NCI-H2171 treated with DMSO at 0.1 percent for 48 hours (cell line): ENCODE measurements at regions not wholly inside any gene's neighbourhood (a gene's known extent, or its start where the extent isn't known, plus 50 kb on each side); places are given as distances from the start of the nearest gene placed in this dataset.
A peak's percentile ranks its signal among the peaks of the same experiment; 100 is the strongest.

Experiments used
- DNase-seq: peaks from one replicate; lab custom pipeline; 2025; lab: John Stamatoyannopoulos, UW

DNA sequence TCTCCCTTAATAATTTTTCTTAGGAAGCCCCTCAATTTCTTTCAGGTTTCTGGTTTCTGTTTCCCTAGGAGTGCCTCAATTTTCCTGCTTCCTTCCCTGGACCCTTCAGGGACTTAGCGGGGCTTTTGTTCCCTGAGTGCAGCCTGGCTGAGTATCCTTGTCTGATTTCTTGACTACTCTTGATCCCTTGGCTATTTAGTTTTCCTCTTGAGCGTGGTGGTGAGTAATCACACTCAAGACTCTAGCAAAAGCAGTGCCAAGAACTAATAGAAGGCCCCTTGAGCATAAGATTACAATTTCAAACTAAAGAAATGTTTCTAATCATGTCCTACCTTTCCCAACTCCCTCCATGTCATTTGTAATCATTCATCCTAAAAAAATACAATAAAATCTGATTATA, 94.3 kb upstream of the C3orf80 start:
- DNase-seq, result no peak

DNA sequence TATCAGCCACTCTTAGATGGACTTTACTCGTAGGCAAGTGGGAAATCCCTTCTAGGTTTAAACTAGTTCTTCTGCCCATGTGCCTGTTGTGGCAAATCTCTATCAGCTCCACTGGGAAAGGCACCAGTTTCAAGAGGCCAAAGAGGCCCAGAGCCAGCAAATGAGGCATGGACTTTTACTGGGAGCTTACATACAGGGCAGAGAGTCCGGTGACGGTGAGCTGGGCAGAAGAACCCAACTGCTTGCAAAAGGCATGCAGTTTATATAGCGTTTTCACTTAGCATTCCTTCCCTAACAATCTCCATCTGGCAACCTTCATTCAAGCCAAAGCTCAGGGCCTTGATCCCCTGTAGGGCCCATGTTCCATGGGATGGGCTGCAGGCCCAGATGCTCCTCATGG, 93.0 kb upstream of the C3orf80 start:
- DNase-seq, result no peak

DNA sequence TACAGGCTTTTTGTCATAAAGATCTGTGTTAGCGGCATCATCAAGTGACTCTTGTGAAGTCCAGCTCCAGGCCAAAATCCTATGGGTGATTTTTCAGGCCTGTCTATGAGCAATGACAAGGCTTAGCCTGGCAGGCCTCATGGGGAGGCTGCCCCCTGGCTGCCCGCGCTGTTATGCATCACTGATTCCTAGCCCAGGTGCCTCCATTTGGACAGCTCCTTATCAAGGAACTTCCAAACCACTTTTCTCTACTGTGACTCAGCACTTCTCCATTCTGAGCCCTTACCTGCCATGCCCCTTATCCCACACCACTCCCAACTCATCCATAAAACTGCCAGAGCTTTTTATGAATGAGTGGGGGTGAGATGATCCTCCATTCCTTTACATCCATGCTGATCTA, 91.5 kb upstream of the C3orf80 start:
- no peak for DNase-seq

GRCh38 chr3:160134454-160134853, 90.8 kb upstream of the C3orf80 start:
- no peak for DNase-seq

DNA sequence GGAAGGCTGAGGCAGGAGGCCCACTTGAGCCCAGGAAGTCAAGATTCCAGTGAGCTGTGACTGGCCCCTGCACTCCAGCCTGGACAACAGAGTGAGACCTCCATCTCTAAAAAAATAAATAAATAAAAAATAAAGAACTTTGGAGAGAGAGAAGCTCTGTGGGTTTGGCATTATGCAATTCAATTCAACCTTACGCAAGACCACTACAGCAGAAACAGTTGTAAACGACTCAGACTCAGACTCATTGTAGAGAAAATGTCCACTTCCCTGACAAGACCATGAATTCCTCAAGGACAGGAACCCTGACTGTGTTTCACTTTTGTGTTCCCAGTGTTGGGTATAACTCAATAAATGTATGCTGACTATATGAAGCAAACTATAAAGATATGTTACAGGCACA, 90.3 kb upstream of the C3orf80 start:
- DNase-seq, result no peak

DNA sequence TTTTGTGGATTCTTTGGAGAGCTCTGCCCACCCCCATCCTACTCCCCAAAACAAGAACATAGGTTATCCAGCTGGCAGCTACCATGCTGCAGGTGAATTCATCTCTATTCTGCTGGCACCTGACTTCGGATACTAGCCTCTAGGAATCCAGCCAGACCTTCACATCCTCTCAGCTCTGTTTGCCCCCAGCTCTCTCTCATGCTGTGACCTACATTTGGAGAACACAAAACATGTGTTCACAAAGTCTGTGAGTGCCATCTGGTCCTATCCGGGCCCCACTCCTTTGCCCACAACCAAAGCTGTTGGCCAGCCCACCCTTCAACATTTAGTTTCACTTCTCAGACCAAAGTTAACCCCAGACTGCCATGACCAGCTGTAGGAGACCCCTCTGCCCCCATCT, 89.4 kb upstream of the C3orf80 start:
- no peak for DNase-seq

DNA sequence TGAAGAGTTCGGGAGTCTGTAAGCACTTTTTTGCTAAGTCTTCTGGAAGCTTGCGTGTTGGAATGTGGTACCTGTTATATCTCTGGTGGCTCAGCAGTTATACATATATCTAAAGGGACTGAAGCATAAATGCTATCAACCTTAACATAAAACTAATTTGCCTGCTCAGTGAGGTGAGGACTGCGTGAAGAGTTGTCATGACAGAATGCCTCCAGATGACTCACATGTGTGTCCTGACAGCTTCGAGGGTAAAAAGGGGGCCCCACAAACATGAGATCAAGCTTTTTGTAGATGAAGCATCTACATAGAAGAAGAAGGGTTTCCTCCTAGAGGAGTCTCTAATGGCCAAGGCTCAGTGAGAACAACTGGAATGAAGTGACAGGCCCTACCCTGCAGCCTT, 88.8 kb upstream of the C3orf80 start:
- DNase-seq, result no peak

- no peak for DNase-seq
Observed at GRCh38 chr3:160139291-160139690, 85.9 kb upstream of the C3orf80 start.

GRCh38 chr3:160140756-160141155, 84.5 kb upstream of the C3orf80 start:
- DNase-seq, result no peak

DNA sequence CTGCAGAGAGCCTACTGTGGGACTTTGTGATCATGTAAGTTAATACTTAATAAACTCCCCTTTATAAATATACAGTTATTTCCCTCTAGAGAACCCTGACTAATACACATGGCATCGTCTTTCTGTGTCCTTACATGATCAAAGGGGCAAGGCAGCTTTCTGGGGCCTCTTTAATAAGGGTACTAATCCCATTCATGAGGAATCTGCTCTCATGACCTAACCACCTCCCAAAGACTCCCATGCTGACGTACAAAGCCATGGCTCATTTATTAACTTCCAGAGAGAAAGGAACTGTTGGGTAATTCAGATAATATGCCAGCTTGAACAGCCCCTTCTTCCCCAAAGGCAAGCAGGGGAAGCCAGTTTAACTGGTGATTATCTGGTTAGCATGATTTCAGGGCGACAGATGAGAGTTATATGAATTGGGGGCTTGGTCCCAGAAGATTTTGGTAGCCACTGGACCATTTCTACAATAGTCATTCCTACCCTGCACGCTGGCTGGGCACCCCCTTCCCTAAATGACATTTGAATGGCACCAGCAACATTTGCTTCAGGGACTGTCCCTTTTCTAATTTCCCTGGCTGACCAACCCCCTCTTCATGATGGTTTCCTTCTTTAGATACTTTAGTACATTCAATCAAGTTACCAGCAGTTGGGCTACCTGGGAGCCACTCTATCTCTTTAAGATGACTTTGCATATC, 83.6 kb upstream of the C3orf80 start:
- no peak for DNase-seq

DNA sequence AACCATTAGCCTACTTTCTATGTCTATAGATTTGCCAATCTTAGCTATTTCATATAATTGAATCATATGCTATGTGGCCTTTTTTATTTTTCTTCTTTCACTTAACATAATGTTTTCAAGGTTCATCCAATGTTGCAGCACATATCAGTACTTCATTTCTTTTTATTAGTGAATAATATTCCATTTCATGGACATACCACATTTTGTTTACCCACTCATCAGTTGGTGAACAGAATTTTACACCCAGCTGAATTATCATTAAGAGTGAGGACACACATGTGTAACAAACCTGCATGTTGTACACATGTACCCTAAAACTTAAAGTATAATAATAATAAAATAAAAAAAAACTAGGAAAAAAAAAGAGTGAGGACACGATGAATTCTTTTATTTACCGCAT, 81.7 kb upstream of the C3orf80 start:
- no peak for DNase-seq

DNA sequence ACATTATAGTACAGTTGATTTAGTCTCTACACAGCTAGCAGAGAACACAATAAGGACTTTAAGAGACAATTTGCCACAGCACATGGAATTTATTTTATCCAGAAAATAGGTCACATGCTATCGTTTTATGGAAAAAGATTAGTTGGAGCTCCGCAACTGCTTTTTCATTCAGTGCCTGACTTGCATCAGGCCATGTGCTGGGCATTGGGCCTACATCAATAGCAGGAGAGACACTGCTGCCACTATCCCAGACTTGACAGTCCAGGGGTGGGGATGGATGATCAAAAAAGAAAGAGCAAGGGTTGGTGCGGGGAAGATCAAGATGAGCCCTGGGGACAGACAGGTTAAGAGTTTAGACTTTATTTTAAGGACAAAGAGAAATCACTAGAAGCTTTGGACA, 75.2 kb upstream of the C3orf80 start:
- no peak for DNase-seq

- DNase-seq, result no peak
Observed at GRCh38 chr3:160150525-160150924, 74.7 kb upstream of the C3orf80 start.

DNA sequence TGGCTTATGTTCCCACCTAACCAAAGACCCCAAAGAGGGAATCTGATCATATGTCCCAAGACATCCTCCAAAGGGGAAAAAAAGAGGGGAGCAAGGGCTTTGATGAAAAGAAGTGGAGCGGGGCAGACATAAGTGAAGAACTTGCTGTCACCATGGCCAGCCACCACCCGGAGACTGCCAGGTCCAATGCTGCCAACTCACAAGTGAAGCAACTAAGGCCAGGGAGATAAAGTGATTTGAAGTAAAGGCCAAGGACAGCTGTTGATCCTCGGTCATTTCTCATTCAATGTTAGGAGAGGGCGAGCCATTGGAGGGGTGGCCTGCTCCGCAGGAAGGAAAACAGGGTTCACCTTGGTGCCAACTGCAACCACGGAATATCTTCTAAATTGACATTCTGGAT, 72.6 kb upstream of the C3orf80 start:
- DNase-seq, result no peak

- DNase-seq, result no peak
Observed at GRCh38 chr3:160154033-160154432, 71.2 kb upstream of the C3orf80 start.

- no peak for DNase-seq
Observed at GRCh38 chr3:160154596-160154995, 70.6 kb upstream of the C3orf80 start.

DNA sequence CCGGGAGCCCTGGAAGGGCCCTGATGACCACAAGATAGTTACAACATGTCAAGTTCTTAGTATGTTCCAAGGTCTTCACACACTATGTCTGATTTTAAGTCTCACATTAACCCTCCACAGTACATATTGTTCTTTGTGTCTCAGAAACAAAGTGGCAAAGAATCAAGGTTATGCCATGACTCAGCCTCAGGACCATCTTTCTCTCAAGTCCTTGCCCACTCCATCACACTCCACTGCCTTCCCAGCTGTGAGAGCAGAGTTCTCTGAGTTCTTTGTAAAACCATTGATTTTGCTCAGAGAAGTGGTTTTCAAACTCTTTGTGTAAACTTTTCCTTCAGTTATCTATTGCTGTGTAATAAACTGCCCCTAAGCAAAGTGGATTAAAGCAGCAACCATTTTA, 67.9 kb upstream of the C3orf80 start:
- no peak for DNase-seq

DNA sequence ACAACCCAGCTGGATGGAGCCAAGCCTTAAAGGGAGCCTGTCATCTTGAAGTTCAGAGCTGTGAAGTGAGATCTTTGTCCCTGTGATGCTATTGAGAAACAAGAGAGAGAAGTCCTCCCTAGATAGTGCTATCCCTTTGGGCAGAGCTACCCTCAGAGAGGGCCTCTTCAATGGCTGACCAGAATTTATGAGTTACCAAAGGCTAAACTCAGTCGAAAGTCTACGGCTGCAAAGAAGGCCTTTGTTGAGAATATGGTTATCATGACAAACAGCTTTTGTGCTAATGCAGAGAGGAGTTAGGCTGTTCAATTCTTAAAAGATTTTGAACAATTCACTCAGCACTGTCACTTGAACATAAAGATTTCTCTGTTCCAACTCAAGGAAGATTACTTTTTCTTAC, 65.9 kb upstream of the C3orf80 start:
- no peak for DNase-seq

DNA sequence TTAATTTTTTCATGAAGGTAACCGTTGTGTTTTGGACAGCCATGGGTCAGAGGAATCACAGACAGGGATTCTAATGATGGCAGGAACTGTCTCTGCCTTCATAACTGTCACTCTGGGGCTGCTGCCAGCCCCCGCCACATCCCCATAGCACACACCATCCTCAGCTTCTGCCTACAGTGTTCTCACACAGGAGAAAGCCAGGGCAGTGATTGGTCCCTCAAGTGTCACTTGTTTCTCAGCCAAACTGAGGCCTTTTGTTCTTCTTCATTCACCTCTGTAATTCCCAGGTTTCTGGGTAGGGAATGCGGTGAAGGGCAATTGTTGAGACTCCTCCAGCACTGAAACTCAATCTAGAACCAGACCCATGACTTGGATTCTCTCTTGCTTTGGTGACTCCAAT, 65.4 kb upstream of the C3orf80 start:
- DNase-seq, result no peak

DNA sequence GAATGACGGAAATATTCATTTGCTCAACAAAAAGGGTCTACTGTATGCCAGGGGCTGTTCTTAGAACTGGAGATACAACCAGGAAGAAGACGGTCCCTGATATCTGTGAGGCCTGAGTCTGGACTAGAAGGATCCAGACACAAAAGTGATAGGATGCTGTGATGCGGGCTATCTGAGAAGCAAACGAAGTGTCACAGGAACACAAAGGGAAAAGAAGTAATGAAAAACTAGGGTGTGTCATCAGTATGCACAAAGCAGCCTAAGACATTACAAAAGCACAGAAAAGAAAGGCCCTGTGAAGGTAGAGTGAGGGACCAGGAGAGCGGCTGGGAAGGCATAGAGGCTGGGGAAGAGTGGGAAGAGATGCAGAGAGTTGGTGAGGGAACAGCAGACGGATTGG, 63.3 kb upstream of the C3orf80 start:
- DNase-seq, result no peak

DNA sequence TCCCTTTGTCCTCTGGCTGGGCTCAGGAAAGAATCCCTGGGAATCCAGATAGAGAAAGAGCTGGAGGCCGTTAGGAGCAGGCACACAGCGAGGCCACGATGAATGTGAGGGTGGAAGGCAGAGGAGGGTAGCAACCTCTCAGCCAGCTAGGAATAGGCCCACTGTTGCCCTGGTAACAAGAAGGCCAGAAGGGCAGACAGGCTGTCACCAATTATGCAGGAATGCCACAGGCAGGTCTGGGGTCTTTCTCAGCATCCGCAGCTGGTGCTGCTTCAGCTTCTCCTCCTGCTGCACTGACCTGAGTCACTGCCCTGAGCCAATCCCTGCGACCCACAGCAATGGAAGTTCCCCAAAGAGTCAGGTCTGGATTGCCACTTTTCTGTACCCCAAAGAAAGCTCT, 62.8 kb upstream of the C3orf80 start:
- no peak for DNase-seq

- peak; percentile 26 for DNase-seq
Observed at GRCh38 chr3:160163229-160163878, 61.9 kb upstream of the C3orf80 start.

DNA sequence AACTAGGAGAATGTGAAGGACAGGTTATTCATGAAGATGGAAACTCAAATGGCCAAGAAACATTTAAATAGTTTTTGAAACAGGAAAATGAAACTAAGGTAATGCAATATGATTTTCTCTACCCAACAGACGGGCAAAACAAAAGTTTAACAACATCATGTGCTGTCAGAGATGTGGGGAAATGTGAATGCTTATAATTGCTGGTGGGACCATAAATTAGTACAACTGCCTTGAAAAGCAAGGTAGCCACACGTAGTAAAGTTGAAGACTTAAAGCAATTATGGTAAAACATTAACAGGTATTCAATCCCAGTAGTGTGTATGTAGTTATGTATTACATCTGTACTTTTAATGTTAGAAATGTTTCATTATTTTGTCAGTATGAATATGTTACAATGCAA, 57.0 kb upstream of the C3orf80 start:
- DNase-seq, result no peak
